NCI-H446 treated with DMSO at 0.1 percent for 48 hours (cell line): ENCODE measurements at regions not wholly inside any gene's neighbourhood (a gene's known extent, or its start where the extent isn't known, plus 50 kb on each side); places are given as distances from the start of the nearest gene placed in this dataset.

Experiments used
- DNase-seq: peaks from one replicate; lab custom pipeline; 2025; lab: John Stamatoyannopoulos, UW

- no peak for DNase-seq
Observed at GRCh38 chr3:124092811-124093210, 100.9 kb upstream of the ROPN1 start.

DNA sequence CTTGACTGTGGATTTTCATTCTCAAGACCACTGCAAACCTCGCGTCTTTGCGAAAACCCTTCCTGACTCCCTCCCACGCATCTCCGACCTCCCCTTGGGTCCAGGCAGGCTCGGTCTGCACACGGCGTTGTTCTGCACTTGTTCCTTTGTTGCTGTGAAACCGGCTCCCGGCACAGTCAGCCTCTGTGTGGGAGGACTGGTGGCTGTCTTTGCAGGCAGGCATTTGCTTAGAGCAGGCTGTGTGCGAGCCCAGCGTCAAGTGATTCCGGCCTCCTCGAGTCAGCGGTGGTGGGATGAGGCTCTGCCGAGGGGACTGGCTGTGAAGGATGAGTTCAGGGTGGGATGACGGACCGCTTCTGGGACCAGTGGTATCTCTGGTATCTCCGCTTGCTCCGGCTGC is 102.6 kb upstream of the ROPN1 start:
- no peak for DNase-seq

DNA sequence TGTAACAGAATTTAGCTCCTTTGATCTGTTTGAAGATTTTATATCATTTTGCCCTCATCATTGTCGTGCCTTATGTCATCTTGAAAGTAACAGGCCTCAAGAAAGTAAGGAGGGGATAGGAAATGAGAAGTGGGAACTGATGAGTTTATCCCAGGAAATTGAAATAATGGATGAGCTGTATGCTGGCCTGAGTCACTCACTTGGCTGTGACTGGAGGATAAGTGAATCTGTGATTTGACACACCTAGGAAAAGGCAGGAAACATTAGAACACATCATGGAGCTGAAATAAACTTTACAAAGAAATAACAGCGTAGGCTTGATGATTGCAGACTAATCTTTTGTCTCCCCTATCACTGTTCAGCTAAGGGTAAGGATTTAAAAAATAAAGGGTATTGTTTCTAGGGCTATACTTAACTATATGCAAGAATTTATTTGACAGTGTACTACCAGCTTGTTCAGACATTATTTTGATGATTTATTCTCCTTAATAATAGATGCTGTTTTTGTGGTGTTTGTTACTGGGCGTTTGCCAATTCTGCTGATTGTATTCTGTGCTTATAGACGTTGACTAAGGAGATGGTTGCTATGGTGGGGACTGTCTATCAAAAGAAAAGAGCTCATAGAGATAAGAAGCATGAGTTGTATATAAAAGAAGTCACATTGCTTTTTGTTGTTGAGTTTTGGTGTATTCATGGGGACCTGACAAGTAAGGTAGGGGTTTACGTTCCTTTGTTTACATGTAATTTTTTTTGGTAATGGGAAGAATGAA is 105.6 kb upstream of the ROPN1 start:
- DNase-seq: no peak

GRCh38 chr3:124101643-124102042 is 109.7 kb upstream of the ROPN1 start:
- DNase-seq: no peak

DNA sequence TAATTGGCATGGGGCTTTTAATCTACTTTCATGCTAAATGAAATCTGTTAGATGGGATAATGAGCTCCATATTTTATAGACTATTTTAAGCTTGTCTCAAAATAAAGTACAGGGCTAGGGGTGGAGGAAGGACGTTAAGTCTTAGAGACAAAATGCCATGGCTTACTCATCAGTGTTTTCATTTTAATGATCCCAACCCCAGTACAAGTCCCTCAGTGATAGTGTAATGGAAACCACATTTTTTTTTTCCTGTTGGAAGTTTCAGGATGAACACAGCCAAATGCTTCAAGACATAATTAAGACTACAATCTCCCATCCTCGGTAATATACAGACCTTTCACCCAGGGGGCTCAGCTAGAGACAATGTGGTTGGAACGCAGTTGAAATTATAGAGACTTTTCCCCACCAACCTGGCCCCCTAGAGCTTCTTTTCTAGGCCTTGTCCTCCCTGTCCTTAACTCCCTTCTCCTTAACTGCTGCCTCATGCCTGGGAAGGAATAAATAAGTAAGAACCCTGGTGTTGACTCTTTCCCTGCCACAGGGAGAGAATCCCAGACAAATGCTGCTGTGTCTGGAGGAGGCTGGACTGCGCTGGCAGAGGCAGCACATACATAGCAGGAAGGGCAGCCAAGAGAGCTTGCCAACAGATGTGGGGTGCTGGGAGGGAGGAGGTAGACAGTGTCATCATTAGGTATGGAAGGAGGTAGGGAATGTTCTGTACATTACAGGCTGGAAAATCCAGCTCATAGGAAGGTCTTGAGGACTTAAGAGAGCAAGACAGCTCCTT is 115.4 kb upstream of the ROPN1 start:
- peak; percentile 38 for DNase-seq

GRCh38 chr3:124108446-124108845 is 116.5 kb upstream of the ROPN1 start:
- DNase-seq: no peak

GRCh38 chr3:124113485-124113884 is 121.6 kb upstream of the ROPN1 start:
- DNase-seq: no peak

DNA sequence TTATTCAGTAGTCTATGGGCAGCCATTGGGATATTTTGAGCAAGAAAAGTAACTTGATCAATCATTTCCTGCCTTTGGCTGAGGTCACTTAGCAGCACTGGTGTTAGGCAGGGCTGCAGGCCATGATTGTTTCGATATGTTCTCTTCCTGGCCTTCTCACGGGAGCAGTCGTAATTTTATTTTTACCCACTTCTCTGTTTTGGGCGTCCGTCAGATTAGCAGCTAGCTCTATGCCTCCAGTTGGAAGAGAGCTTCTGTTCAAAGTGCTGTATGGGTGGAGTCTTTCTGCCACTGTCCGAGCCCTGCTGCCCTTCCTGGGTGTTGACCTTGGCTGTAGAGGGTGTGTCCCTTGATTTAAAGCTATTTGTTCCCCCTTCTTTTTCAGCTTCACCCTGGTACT is 123.4 kb upstream of the ROPN1 start:
- DNase-seq: no peak

DNA sequence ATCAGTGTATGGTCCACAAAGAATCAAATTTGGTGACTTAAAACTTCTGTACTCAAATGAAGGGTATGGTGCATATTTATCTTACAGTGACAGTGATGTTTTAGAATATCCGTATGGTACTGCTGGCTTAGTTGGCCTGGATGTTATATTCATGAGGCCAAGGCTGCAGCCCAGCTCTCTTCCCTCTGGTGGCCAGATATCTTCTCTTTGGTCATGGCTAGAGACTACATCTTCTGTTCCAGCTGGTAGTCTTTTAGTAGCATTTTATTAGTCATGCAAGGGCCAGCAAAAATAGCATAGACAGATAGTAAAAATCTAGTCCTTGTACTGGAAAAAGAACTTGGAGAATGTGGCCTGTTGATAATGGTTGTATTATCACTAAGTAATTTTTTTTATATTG is 124.0 kb upstream of the ROPN1 start:
- DNase-seq: no peak

DNA sequence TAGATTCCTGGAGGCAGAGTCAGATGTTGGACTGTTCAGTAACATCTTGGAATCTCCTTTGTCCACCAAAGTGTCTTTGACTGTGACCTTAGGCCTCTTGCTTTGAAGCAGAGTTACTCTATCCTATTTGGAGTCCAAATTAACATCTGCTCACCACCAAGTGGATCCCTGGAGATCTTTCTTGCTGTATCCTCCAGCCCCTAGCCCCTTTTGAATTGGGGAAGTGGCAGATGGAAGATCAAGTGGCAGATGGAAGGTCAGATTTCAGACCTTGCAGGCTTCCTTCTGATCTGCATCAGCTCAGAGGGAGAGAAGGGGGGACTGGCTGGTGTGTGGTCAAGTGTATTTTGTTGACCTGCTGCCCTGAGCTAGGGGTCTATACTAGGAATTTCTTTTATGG is 125.0 kb upstream of the ROPN1 start:
- DNase-seq: peak; percentile 11

GRCh38 chr3:124117486-124117885 is 125.6 kb upstream of the ROPN1 start:
- peak; percentile 62 for DNase-seq

DNA sequence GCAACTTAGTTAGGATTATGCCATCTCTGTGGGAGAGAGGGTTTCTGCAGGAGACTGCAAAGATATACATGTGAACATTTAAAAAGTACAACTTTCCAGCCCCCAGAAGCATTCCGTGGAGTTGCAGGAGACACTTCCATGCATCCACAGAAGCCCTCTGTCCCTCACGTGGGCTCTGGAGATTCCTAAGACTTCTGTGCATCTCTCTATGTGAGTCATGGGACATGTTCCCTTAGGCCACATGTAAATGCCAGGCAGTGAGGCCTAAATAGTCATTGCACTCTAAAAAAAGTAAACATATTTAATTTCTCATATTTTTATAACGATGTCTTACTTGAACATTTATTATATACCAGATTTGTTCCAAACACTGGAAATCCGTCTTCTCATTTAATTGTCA is 126.5 kb upstream of the ROPN1 start:
- DNase-seq: no peak

DNA sequence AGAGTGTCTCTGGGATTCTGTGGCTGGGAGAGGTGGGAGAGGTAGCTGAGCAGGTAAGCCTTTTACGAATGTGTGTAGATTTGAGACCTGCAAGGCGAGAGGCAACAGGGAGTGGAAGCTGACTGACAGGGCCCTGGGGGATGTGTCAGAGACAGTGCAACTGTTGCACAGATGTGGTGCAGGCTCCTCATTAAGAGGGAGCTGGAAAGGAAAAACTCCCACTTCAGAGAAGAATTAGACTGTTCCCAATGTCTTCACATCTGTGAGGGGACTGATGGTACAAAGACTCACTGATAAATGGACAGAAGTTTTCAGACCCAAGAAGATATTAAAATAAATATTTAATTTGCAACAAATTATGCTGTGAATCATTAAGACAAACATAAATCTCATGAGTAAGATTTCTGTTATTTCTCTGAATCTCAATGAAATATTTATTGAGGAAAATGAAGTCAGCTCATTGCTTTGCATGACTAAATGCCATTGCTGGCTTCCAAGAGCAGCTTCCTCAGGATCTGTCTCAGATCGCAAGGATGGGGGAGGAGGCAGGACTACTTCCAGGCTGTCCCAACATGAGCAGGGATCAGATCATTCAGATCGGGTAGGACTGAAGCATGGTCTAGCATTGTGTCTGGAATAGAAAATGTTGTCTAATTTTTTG is 127.3 kb upstream of the ROPN1 start:
- no peak for DNase-seq

- no peak for DNase-seq
Observed at GRCh38 chr3:124121379-124122312, 129.7 kb upstream of the ROPN1 start.

DNA sequence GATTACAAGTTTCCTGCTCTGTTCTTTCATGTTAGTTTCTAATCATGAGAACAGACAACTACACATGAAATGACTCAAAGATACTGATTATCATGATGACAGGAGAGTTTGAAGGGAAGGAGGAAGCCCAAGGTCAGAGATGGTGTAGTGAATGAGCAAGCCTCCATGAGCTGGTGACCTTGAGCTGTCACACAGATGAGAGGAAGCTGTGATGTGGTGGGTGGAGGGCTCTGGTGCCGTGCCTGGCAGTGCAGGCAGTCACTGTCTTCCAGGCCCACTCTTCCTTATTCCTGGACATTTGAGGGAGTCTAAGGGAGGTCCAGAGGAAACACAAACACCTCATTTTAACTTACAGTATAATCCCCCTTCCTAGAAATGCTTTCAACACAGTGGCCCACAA is 133.4 kb upstream of the ROPN1 start:
- no peak for DNase-seq

DNA sequence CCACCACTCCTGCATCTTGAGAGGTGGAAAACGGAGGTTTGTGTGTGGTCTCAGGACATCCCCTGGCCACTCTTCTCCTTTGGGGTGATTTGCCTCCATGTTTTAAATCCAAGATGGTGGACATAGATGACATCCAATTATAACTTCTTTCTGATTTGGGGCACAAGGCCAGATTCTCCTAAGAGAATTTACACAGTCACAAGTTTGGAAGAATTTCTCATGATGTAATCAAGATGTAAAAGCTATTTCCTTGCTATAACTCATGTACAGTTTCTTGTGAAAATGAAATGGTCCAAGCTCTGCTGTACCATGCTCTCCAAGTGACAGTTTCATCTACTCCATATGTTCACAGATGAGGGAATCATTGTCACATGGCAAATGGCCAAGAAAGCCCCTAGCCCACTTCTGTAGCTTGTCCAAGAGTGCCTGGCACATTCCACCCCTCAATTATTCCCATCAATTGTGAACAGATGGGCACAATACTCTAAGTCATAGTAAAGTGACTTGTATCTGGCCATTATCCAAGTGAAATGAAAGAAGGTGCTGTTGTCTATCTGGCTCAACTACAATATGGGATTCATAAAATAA is 134.6 kb upstream of the ROPN1 start:
- DNase-seq: peak; percentile 99

DNA sequence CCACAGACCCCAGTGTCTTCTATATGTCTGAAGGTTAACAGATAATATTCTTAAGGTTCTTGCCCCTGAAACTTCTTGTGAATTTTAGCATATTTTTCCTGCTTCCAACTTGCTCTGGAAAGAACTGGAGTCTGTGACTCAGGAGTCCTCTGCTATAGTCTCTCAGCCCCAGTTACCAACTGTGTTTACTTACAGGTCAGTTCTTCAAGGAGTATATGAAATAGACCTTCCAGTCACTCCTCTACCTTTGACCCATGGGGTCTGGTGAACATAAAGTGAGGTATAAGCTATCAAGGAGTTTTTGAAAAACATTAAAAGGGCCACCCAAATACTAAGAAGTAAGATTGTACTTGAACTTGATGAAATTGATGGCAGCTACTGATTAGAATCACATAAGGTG is 139.2 kb upstream of the ROPN1 start:
- DNase-seq: no peak

DNA sequence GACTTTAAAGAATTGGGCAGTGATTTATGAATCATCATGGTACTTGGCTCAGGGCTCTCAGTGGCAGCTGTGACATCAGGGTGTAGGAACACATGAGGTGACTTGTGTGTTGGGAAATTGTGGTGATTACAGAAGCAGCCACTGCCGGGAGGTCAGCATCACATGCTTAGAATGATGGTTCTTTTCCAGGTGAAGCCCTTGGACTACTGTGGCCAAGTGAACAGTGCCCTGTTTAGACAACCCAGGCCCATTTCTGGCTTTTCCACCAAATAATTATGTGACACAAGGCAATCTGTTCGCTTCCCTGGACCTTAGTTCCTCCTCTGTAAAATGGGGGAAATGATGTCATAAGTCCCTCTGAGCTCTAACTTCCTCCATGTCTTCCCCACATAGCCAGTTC is 139.7 kb upstream of the ROPN1 start:
- DNase-seq: peak; percentile 53

DNA sequence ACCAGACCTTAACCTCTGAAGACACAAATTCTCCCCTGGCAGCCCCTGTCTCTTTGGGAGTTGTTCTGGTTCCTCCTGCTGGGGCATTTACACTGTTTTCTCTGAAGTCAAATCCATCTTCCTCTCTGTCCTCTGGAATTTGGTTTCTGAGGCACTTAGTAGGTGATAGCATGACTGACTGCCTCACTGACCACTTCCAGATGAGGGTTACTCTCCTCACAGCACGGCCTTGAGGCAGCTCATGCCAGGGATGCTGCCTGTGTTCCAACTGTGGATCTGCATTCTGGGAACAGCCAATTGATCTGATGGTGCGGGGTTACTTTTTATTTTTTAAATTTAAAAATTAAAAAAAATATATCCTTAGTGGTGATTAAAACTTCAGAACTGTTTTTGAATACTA is 140.9 kb upstream of the ROPN1 start:
- DNase-seq: no peak

- DNase-seq: no peak
Observed at GRCh38 chr3:124133366-124133940, 141.5 kb upstream of the ROPN1 start.

DNA sequence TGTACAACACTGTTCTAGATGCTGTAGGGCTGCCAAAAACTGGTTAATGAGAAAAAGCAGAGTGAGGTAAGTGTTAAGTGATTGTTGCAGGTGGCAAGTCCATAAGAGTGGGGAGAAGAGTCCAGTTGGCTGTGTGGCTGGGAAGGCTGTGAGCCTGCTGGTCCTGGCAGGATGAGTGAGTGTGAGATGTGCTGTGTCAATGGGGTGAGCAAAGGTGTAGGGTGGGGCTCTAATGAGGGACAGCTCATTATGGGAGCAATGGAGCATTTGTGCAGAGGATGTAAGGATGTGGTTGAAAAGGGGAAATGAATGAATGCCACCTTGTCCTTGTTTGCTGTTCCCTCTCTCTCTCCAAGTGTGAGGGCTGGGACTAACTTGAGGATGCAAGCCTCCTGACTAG is 145.3 kb upstream of the ROPN1 start:
- no peak for DNase-seq
